HG02938 (cell line): ENCODE measurements at regions not wholly inside any gene's neighbourhood (a gene's known extent, or its start where the extent isn't known, plus 50 kb on each side); places are given as distances from the start of the nearest gene placed in this dataset.

ENCODE experiments used
- ATAC-seq: cut with Tn5 transposase; IDR thresholded peaks from one replicate; pipeline ENCODE4 v1.9.1; 2021; ENCODE audit warnings: mild to moderate bottlenecking, moderate library complexity; ENCODE audit not compliant: unreplicated experiment

GRCh38 chr2:121006743-121007489, 271.2 kb downstream of the GLI2 start:
- no peak for ATAC-seq

- no peak for ATAC-seq
Observed at GRCh38 chr2:121007490-121007853, 271.8 kb downstream of the GLI2 start.

- ATAC-seq = no peak
Observed at GRCh38 chr2:121008975-121009374, 273.3 kb downstream of the GLI2 start.

GRCh38 chr2:121010998-121011397, 274.0 kb downstream of the TFCP2L1 start:
- ATAC-seq = no peak

- ATAC-seq = no peak
Observed at GRCh38 chr2:121014876-121015275, 270.1 kb downstream of the TFCP2L1 start.

GRCh38 chr2:121015971-121016485, 269.0 kb downstream of the TFCP2L1 start:
- ATAC-seq = no peak

GRCh38 chr2:121017396-121017795, 267.6 kb downstream of the TFCP2L1 start:
- no peak for ATAC-seq

- no peak for ATAC-seq
Observed at GRCh38 chr2:121018136-121019061, 266.6 kb downstream of the TFCP2L1 start.

GRCh38 chr2:121019071-121019470, 265.9 kb downstream of the TFCP2L1 start:
- no peak for ATAC-seq

GRCh38 chr2:121019756-121020155, 265.2 kb downstream of the TFCP2L1 start:
- no peak for ATAC-seq

GRCh38 chr2:121021685-121022084, 263.3 kb downstream of the TFCP2L1 start:
- ATAC-seq = no peak

- ATAC-seq = no peak
Observed at GRCh38 chr2:121028577-121028976, 256.4 kb downstream of the TFCP2L1 start.

- no peak for ATAC-seq
Observed at GRCh38 chr2:121030523-121030922, 254.5 kb downstream of the TFCP2L1 start.

- ATAC-seq = no peak
Observed at GRCh38 chr2:121031568-121032340, 253.2 kb downstream of the TFCP2L1 start.

GRCh38 chr2:121033461-121033996, 251.5 kb downstream of the TFCP2L1 start:
- no peak for ATAC-seq

GRCh38 chr2:121034551-121034950, 250.5 kb downstream of the TFCP2L1 start:
- no peak for ATAC-seq

GRCh38 chr2:121036226-121036692, 248.7 kb downstream of the TFCP2L1 start:
- ATAC-seq = no peak

GRCh38 chr2:121037480-121037879, 247.5 kb downstream of the TFCP2L1 start:
- no peak for ATAC-seq

GRCh38 chr2:121038031-121038430, 247.0 kb downstream of the TFCP2L1 start:
- ATAC-seq = no peak

- no peak for ATAC-seq
Observed at GRCh38 chr2:121038431-121038830, 246.6 kb downstream of the TFCP2L1 start.
